ENCODE measurements at regions not wholly inside any gene's neighbourhood (a gene's known extent, or its start where the extent isn't known, plus 50 kb on each side); places are given as distances from the start of the nearest gene placed in this dataset.

DNA sequence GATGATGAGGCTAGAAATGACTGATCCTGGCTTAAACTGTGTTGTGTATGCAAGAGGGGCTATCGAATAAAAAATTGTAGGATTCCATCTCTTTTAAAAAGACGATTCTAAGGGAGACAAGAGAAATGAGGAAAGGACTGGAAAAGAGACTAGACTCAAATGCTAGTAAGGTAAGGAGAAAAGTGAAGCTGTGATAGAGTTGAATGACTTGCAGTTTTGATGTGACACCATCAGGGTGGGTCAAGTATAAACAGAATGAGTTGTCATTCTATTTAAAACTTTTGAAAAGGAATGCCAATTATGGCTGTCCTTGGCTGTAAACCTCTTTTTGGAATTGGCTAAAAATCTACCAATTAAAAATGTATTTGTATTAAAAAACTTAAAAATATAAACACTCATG is 184.5 kb upstream of the PHF14 start:
- no peaks in the 10 kb centered on the region for H3K4me1 ChIP-seq (ENCODE audit: control insufficient read depth, low read depth, low read length)
- H3K27ac ChIP-seq (ENCODE audit: low read length), result no peak overlapping the region
- H3K36me3 ChIP-seq (ENCODE audit: control insufficient read depth, low read depth, low read length), result no peaks in the 10 kb centered on the region
- H3K27me3 ChIP-seq (ENCODE audit: control insufficient read depth, insufficient read depth, low read length), result no peaks in the 10 kb centered on the region
- no peak overlapping the region for H3K4me3 ChIP-seq (ENCODE audit: low read length)
- H3K9ac ChIP-seq (ENCODE audit: low read length), result no peak overlapping the region
- H3K9me3 ChIP-seq (ENCODE audit: control insufficient read depth, low read depth, low read length), result no peaks in the 10 kb centered on the region

DNA sequence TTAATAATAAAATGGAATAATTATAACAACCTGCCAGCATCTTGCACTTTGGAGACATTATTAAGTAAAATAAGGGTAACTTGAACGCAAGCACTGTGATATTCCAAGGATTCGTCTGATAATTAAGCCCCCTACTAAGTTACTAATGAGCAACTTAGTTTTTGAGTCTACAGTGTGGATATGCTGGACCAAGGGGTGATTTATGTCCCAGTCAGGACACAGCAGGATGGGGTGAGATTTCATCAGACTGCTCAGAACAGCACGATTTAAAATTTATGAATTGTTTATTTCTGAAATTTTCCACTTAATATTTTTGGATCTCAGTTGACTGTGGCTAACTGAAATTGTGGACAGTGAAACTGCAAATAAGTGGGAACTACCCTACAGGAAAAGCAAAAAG is 182.8 kb upstream of the PHF14 start:
- no peak overlapping the region for H3K27ac ChIP-seq (ENCODE audit: low read length)
- no peaks in the 10 kb centered on the region for H3K36me3 ChIP-seq (ENCODE audit: control insufficient read depth, low read depth, low read length)
- no peaks in the 10 kb centered on the region for H3K9me3 ChIP-seq (ENCODE audit: control insufficient read depth, low read depth, low read length)
- H3K4me1 ChIP-seq (ENCODE audit: control insufficient read depth, low read depth, low read length), result no peaks in the 10 kb centered on the region
- no peaks in the 10 kb centered on the region for H3K27me3 ChIP-seq (ENCODE audit: control insufficient read depth, insufficient read depth, low read length)
- no peak overlapping the region for H3K4me3 ChIP-seq (ENCODE audit: low read length)
- no peak overlapping the region for H3K9ac ChIP-seq (ENCODE audit: low read length)

- no peaks in the 10 kb centered on the region for H3K36me3 ChIP-seq (ENCODE audit: control insufficient read depth, low read depth, low read length)
- H3K9ac ChIP-seq (ENCODE audit: low read length), result no peak overlapping the region
- H3K27me3 ChIP-seq (ENCODE audit: control insufficient read depth, insufficient read depth, low read length), result no peaks in the 10 kb centered on the region
- H3K4me1 ChIP-seq (ENCODE audit: control insufficient read depth, low read depth, low read length), result no peaks in the 10 kb centered on the region
- no peaks in the 10 kb centered on the region for H3K9me3 ChIP-seq (ENCODE audit: control insufficient read depth, low read depth, low read length)
- H3K27ac ChIP-seq (ENCODE audit: low read length), result no peak overlapping the region
- no peak overlapping the region for H3K4me3 ChIP-seq (ENCODE audit: low read length)
Observed at GRCh38 chr7:10793995-10794775, 179.5 kb upstream of the PHF14 start.

- no peak overlapping the region for H3K27ac ChIP-seq (ENCODE audit: low read length)
- no peaks in the 10 kb centered on the region for H3K9me3 ChIP-seq (ENCODE audit: control insufficient read depth, low read depth, low read length)
- H3K36me3 ChIP-seq (ENCODE audit: control insufficient read depth, low read depth, low read length), result no peaks in the 10 kb centered on the region
- H3K4me1 ChIP-seq (ENCODE audit: control insufficient read depth, low read depth, low read length), result no peaks in the 10 kb centered on the region
- H3K4me3 ChIP-seq (ENCODE audit: low read length), result no peak overlapping the region
- no peak overlapping the region for H3K9ac ChIP-seq (ENCODE audit: low read length)
- no peaks in the 10 kb centered on the region for H3K27me3 ChIP-seq (ENCODE audit: control insufficient read depth, insufficient read depth, low read length)
Observed at GRCh38 chr7:10797157-10797556, 176.5 kb upstream of the PHF14 start.

GRCh38 chr7:10798044-10798443 is 175.6 kb upstream of the PHF14 start:
- Histone ChIP-seq H3K36me3 (ENCODE audit: control insufficient read depth, low read depth, low read length) (no peaks in the 10 kb centered on the region), H3K4me3 (ENCODE audit: low read length) (no peak overlapping the region), H3K9me3 (ENCODE audit: control insufficient read depth, low read depth, low read length) (no peaks in the 10 kb centered on the region), H3K9ac (ENCODE audit: low read length) (no peak overlapping the region), H3K27ac (ENCODE audit: low read length) (no peak overlapping the region), H3K4me1 (ENCODE audit: control insufficient read depth, low read depth, low read length) (no peaks in the 10 kb centered on the region), H3K27me3 (ENCODE audit: control insufficient read depth, insufficient read depth, low read length) (no peaks in the 10 kb centered on the region)

DNA sequence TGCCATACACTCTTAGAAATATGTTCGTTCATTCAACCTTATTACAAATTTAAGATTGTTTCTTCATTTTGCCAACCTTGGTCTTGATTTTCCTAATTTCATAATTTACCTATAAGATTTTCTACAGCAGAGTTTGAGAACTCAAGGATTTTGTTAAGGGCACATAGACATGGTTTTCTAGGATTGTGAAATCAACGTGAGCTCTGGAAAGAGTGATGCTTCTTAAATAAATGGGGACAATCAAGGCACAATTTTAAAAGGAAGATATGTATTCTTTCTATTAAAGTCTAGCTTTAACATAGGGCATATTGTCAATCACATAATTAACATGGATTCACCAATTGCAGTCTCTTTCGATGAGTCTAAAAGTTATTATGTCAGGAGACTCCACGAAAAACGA is 174.2 kb upstream of the PHF14 start:
- H3K9ac ChIP-seq (ENCODE audit: low read length), result no peak overlapping the region
- H3K4me3 ChIP-seq (ENCODE audit: low read length), result no peak overlapping the region
- no peak overlapping the region for H3K27ac ChIP-seq (ENCODE audit: low read length)
- H3K9me3 ChIP-seq (ENCODE audit: control insufficient read depth, low read depth, low read length), result no peaks in the 10 kb centered on the region
- H3K27me3 ChIP-seq (ENCODE audit: control insufficient read depth, insufficient read depth, low read length), result no peaks in the 10 kb centered on the region
- H3K4me1 ChIP-seq (ENCODE audit: control insufficient read depth, low read depth, low read length), result no peaks in the 10 kb centered on the region
- H3K36me3 ChIP-seq (ENCODE audit: control insufficient read depth, low read depth, low read length), result no peaks in the 10 kb centered on the region

DNA sequence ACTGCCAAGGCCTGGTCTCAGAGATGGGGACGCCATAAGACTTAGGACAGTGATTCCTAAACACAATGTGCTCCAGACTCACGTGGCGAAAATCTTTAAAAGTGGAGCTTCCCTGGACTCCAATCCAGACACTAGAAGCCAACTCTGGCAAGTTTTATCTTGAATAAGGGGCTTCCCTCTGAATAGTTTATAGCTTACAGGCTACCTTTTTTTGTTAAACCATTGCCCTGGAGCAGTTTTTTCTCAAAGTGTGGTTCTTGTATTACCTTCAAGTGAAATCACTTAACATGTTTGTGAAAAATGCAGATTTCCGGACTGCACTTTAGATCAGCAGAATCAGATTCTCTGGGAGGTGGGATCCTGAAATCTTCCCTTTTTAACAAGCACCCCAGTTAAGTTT is 171.7 kb upstream of the PHF14 start:
- H3K4me3 ChIP-seq (ENCODE audit: low read length), result no peak overlapping the region
- no peak overlapping the region for H3K27ac ChIP-seq (ENCODE audit: low read length)
- H3K4me1 ChIP-seq (ENCODE audit: control insufficient read depth, low read depth, low read length), result no peaks in the 10 kb centered on the region
- H3K9ac ChIP-seq (ENCODE audit: low read length), result no peak overlapping the region
- no peaks in the 10 kb centered on the region for H3K9me3 ChIP-seq (ENCODE audit: control insufficient read depth, low read depth, low read length)
- no peaks in the 10 kb centered on the region for H3K27me3 ChIP-seq (ENCODE audit: control insufficient read depth, insufficient read depth, low read length)
- no peaks in the 10 kb centered on the region for H3K36me3 ChIP-seq (ENCODE audit: control insufficient read depth, low read depth, low read length)

DNA sequence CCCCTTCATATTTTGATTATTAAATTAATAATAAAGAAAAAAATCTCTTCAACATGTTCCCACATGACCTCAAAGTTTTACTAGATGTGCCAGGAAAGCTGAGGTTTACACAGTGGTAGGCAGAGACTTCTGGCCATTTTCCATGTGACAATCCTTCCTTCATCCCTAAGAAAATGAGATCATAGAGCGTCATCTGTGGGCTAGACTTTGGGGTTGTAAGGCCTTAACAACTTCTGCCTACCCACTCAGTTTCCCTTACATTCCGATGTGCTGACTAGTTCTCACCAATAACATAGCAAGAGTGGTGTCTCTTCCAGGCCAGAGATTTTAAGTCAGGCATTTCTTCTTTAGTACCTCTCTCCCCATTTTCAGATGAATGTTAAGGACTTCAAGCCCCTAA is 171.1 kb upstream of the PHF14 start:
- H3K4me3 ChIP-seq (ENCODE audit: low read length), result no peak overlapping the region
- no peak overlapping the region for H3K27ac ChIP-seq (ENCODE audit: low read length)
- no peak overlapping the region for H3K9ac ChIP-seq (ENCODE audit: low read length)
- no peaks in the 10 kb centered on the region for H3K4me1 ChIP-seq (ENCODE audit: control insufficient read depth, low read depth, low read length)
- H3K36me3 ChIP-seq (ENCODE audit: control insufficient read depth, low read depth, low read length), result no peaks in the 10 kb centered on the region
- H3K27me3 ChIP-seq (ENCODE audit: control insufficient read depth, insufficient read depth, low read length), result no peaks in the 10 kb centered on the region
- no peaks in the 10 kb centered on the region for H3K9me3 ChIP-seq (ENCODE audit: control insufficient read depth, low read depth, low read length)

DNA sequence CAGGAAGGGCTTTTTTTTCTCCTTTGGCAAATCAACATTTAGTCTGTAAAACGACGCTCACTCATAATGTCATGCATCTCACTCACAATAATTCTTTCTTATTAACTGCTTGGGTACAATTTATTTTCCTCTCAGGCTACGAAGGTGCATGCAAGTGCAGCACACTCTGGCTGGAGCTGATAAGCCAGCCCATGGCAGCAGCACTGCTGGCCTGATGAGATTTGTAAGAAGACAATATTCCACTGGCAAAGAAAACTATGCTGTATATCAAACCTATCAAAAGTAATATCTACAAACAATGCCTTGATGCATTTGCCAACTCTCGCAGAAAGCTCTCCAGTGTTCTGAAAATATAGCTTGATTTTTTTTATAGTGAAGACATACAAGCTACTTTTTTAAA is 170.0 kb upstream of the PHF14 start:
- no peaks in the 10 kb centered on the region for H3K4me1 ChIP-seq (ENCODE audit: control insufficient read depth, low read depth, low read length)
- H3K9ac ChIP-seq (ENCODE audit: low read length), result no peak overlapping the region
- H3K27me3 ChIP-seq (ENCODE audit: control insufficient read depth, insufficient read depth, low read length), result no peaks in the 10 kb centered on the region
- no peaks in the 10 kb centered on the region for H3K36me3 ChIP-seq (ENCODE audit: control insufficient read depth, low read depth, low read length)
- H3K9me3 ChIP-seq (ENCODE audit: control insufficient read depth, low read depth, low read length), result no peaks in the 10 kb centered on the region
- no peak overlapping the region for H3K4me3 ChIP-seq (ENCODE audit: low read length)
- H3K27ac ChIP-seq (ENCODE audit: low read length), result no peak overlapping the region

DNA sequence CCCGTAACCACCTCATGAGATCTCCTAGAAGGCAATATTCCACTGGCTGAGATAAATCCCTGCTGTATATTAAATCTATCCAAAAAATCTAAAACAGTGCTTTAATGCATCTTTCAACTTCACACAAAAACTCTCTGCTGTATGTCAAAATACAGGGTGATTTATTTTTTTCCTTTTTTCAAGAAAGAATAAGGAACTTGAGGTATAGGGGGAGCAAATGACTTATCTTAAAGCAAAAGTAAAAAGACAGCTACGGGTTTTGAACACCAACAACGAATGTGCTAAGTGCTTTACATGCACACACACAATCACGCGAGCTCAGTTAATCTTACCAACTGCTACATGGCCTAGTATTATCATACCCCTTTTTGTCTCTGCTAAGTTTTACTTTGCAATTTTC is 168.9 kb upstream of the PHF14 start:
- H3K4me3 ChIP-seq (ENCODE audit: low read length), result no peak overlapping the region
- H3K36me3 ChIP-seq (ENCODE audit: control insufficient read depth, low read depth, low read length), result no peaks in the 10 kb centered on the region
- no peak overlapping the region for H3K9ac ChIP-seq (ENCODE audit: low read length)
- no peaks in the 10 kb centered on the region for H3K4me1 ChIP-seq (ENCODE audit: control insufficient read depth, low read depth, low read length)
- no peak overlapping the region for H3K27ac ChIP-seq (ENCODE audit: low read length)
- H3K9me3 ChIP-seq (ENCODE audit: control insufficient read depth, low read depth, low read length), result no peaks in the 10 kb centered on the region
- H3K27me3 ChIP-seq (ENCODE audit: control insufficient read depth, insufficient read depth, low read length), result no peaks in the 10 kb centered on the region

DNA sequence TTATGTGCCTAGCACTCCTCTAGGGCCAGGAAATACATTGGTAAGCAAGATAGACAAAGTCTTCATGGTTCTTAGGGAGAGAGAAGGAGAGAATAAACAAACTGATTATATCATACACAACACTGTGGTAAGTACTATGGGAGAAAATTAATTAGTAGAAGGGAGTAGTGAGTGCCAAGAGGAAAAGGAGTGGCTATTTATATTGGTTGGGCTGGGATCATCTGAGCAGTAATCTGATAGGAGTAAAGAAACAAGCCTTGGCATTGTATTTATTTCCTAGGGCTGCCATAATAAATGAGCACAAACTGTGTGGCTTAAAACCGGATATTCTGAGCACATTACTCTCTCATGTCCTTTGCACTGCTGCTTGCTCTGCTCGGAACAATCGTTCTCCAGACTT is 158.1 kb upstream of the PHF14 start:
- no peaks in the 10 kb centered on the region for H3K36me3 ChIP-seq (ENCODE audit: control insufficient read depth, low read depth, low read length)
- no peaks in the 10 kb centered on the region for H3K9me3 ChIP-seq (ENCODE audit: control insufficient read depth, low read depth, low read length)
- H3K27ac ChIP-seq (ENCODE audit: low read length), result no peak overlapping the region
- no peak overlapping the region for H3K4me3 ChIP-seq (ENCODE audit: low read length)
- H3K4me1 ChIP-seq (ENCODE audit: control insufficient read depth, low read depth, low read length), result no peaks in the 10 kb centered on the region
- no peak overlapping the region for H3K9ac ChIP-seq (ENCODE audit: low read length)
- H3K27me3 ChIP-seq (ENCODE audit: control insufficient read depth, insufficient read depth, low read length), result no peaks in the 10 kb centered on the region

- no peaks in the 10 kb centered on the region for H3K4me1 ChIP-seq (ENCODE audit: control insufficient read depth, low read depth, low read length)
- H3K4me3 ChIP-seq (ENCODE audit: low read length), result no peak overlapping the region
- H3K36me3 ChIP-seq (ENCODE audit: control insufficient read depth, low read depth, low read length), result no peaks in the 10 kb centered on the region
- H3K27me3 ChIP-seq (ENCODE audit: control insufficient read depth, insufficient read depth, low read length), result no peaks in the 10 kb centered on the region
- no peak overlapping the region for H3K9ac ChIP-seq (ENCODE audit: low read length)
- H3K27ac ChIP-seq (ENCODE audit: low read length), result no peak overlapping the region
- no peaks in the 10 kb centered on the region for H3K9me3 ChIP-seq (ENCODE audit: control insufficient read depth, low read depth, low read length)
Observed at GRCh38 chr7:10821156-10821555, 152.5 kb upstream of the PHF14 start.
